ENCODE measurements at regions not wholly inside any gene's neighbourhood (a gene's known extent, or its start where the extent isn't known, plus 50 kb on each side); places are given as distances from the start of the nearest gene placed in this dataset.

GRCh38 chr7:26040085-26040484, 111.9 kb upstream of the NFE2L3 start:
- TF ChIP-seq CTCF (IDR thresholded peaks at IDR 0.05): no peak
- no peak for TF ChIP-seq POLR2AphosphoS5 (IDR thresholded peaks at IDR 0.05)
- TF ChIP-seq POLR2A (IDR thresholded peaks at IDR 0.05): no peak

Measured in gastroesophageal sphincter (tissue), 3 donors.